Epithelial cell of esophagus (primary cell): ENCODE measurements at regions not wholly inside any gene's neighbourhood (a gene's known extent, or its start where the extent isn't known, plus 50 kb on each side); places are given as distances from the start of the nearest gene placed in this dataset.

Experiments used
- DNase-seq: peaks from one replicate; pipeline ENCODE4 v3.0.0; 2010; ENCODE audit warnings: low read depth
- H3K4me3 ChIP-seq: 2 replicates; pipeline ENCODE4 v1.5.1; 2011; ENCODE audit warnings: mild to moderate bottlenecking, low read length, control low read depth
- CTCF ChIP-seq: IDR thresholded peaks from 2 replicates; pipeline ENCODE4 v1.5.1; 2011; ENCODE audit warnings: low read depth, mild to moderate bottlenecking, low read length, control low read depth, inconsistent platforms; ENCODE audit not compliant: insufficient read depth; ENCODE audit errors: missing control alignments

GRCh38 chr11:122189229-122189628, 73.2 kb upstream of the BLID start:
- H3K4me3 ChIP-seq = no peak overlapping the region
- DNase-seq = peak; percentile 93
- TF ChIP-seq CTCF = no peak

GRCh38 chr11:122187373-122188165, 71.6 kb upstream of the BLID start:
- DNase-seq = no peak
- no peak overlapping the region for H3K4me3 ChIP-seq
- TF ChIP-seq CTCF = no peak

- peak; percentile 96 for DNase-seq
- no peak for TF ChIP-seq CTCF
- no peak overlapping the region for H3K4me3 ChIP-seq
Observed at GRCh38 chr11:122186439-122187080, 70.5 kb upstream of the BLID start.

GRCh38 chr11:122183933-122184332, 67.9 kb upstream of the BLID start:
- TF ChIP-seq CTCF = no peak
- no peak overlapping the region for H3K4me3 ChIP-seq
- DNase-seq = no peak

- TF ChIP-seq CTCF = no peak
- no peak overlapping the region for H3K4me3 ChIP-seq
- DNase-seq = peak; percentile 45
Observed at GRCh38 chr11:122181893-122182292, 65.9 kb upstream of the BLID start.

GRCh38 chr11:122181372-122181771, 65.4 kb upstream of the BLID start:
- H3K4me3 ChIP-seq = no peak overlapping the region
- DNase-seq = no peak
- TF ChIP-seq CTCF = no peak
